NCI-H2171 treated with DMSO at 0.1 percent for 48 hours (cell line): ENCODE measurements at regions not wholly inside any gene's neighbourhood (a gene's known extent, or its start where the extent isn't known, plus 50 kb on each side); places are given as distances from the start of the nearest gene placed in this dataset.
"Not testable (repeated sequence)": the region's sequence is repeated elsewhere in the genome, so short reads cannot be mapped to it uniquely, and the experiment has no call there.

ENCODE experiments used
- DNase-seq: peaks from one replicate; lab custom pipeline; 2025; lab: John Stamatoyannopoulos, UW

- no peak for DNase-seq
These were observed 108.9 kb upstream of the CIBAR2 start for GRCh38 chr16:85220964-85221731.

- DNase-seq: no peak
These were observed 109.5 kb upstream of the CIBAR2 start for GRCh38 chr16:85221771-85222154.

- no peak for DNase-seq
These were observed 110.0 kb upstream of the CIBAR2 start for GRCh38 chr16:85222155-85222863.

GRCh38 chr16:85225257-85225656 is 113.0 kb upstream of the CIBAR2 start:
- no peak for DNase-seq

- DNase-seq: no peak
These were observed 113.4 kb upstream of the CIBAR2 start for GRCh38 chr16:85225721-85226120.

- peak; percentile 89 for DNase-seq
These were observed 115.0 kb upstream of the CIBAR2 start for GRCh38 chr16:85227084-85227945.

DNA sequence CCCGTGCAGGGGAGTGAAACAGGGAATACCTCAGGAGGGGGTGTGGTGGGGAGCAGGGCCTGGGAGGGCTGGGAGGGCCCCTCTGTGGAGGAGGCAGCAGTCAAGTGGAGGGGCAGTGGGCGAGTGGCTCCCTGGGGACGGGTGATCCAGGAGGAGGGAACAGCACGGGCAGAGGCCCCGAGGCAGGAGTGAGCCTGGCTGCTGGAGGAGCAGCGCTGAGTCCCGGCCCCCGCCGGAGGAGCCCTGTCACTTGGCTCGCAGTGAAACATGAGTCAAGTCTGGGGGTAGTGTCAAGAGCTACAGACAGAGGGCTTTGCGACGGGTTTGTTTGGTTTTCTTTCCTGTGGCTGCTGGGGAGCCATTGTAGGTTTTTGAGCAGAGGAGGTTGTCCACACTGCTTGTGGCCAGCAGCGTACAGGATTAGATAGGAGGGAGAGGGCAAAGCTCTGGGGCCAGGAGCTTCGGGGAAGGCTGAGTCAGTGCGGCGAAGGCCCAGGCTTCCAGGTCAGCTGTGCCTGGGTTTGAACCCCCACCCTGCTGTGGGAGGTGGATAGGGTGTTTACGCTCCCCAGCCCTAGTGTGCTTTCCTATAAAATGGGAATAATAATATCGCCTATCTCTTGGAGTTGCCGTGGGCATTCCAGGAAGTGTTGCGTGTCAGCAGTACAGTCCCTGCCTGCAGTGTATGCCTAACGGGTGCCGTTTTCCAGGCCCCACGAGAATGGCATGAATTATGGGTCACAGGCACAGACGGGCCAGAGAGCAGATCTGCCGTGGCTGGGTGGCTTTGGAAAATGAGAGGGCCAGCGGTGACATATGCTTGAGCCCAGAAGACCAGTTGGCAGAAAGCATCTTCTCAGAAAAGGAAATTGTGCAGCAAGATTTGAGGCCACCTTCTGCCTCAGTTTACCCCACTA is 115.9 kb upstream of the CIBAR2 start:
- peak; percentile 82 for DNase-seq

- no peak for DNase-seq
These were observed 116.7 kb upstream of the CIBAR2 start for GRCh38 chr16:85228970-85229430.

- peak; percentile 62 for DNase-seq
These were observed 117.7 kb upstream of the CIBAR2 start for GRCh38 chr16:85229869-85230462.

DNA sequence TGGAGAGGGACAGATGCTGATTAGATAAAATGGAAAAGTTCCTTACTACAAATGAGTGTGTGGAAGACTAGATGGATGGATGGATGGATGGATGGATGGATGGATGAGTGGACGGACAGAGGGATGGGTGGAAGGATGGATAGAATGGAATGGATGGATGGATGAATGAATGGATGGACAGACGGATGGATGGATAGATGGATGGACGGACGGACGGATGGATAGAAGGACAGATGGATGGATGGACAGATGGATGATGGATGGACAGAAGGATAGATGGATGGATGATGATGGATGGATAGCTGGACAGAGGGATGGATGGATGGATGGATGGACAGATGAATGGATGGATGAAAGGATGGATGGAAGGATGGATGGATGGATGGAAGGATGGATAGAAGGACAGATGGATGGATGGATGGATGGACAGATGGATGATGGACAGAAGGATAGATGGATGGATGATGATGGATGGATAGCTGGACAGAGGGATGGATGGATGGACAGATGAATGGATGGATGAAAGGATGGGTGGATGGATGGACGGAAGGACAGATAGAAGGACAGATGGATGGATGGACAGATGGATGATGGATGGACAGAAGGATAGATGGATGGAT is 118.6 kb upstream of the CIBAR2 start:
- not testable (repeated sequence) for DNase-seq

GRCh38 chr16:85231959-85232358 is 119.7 kb upstream of the CIBAR2 start:
- no peak for DNase-seq

- DNase-seq: no peak
These were observed 120.3 kb upstream of the CIBAR2 start for GRCh38 chr16:85232369-85233142.

- no peak for DNase-seq
These were observed 121.2 kb upstream of the CIBAR2 start for GRCh38 chr16:85233516-85233915.

- peak; percentile 94 for DNase-seq
These were observed 122.3 kb upstream of the CIBAR2 start for GRCh38 chr16:85234310-85235204.

- DNase-seq: no peak
These were observed 123.9 kb upstream of the CIBAR2 start for GRCh38 chr16:85235991-85236817.

- no peak for DNase-seq
These were observed 124.5 kb upstream of the CIBAR2 start for GRCh38 chr16:85236818-85237150.

DNA sequence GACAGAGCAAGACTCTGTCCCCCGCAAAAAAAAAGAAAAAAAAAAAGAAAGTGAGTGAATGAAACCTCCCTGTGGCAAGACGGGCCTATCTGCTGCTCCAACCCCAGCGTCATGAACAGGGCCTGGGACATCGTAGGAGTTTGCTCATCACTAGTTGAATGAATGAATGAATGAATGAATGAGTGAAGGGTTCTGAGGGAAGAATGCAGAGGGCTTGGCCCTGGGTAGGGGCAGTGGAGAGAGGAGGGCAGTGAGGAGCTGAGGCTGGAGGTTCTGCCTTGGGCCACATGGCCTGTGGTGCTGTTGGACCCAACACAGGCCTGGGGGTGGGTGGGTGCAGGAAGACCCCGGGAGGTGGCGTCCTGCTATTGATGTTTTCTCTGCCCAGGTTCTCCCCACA is 125.5 kb upstream of the CIBAR2 start:
- no peak for DNase-seq

DNA sequence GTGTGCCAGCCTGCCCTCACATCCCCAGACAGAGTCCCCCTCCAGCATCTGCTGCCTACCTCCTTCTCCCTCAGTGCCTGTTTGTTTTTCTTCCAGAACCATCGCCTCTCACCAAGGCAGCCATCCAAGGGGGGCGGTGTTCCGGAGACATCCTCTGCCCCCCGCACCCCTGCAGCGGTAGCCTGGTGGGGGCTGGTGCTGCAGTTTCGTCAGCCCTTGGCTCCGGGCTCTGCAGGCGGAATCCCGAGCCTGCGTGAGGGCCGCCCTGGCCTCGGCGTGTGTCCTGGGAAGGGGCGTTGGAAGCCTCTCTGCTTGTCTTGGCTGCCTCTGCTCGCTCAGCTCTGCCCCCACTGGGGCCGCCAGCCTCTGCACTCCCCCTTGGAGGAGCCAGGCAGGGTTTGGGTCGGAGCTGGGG is 126.0 kb upstream of the CIBAR2 start:
- DNase-seq: peak; percentile 93
